GM12878 (cell line): ENCODE measurements at regions not wholly inside any gene's neighbourhood (a gene's known extent, or its start where the extent isn't known, plus 50 kb on each side); places are given as distances from the start of the nearest gene placed in this dataset.

ENCODE experiments used
- ATAC-seq: fragments of 200-7000 bp; cut with Tn5 transposase; 3 replicates; pipeline ENCODE4 v1.9.1; 2020; ENCODE audit warnings: mild to moderate bottlenecking, moderate library complexity
- BruUV-seq: library from RNA; stranded (reverse); fragments of 400-500 nt; replicated peaks from 2 replicates; lab custom pipeline; 2021; lab: Mats Ljungman, UMichigan
- CTCF ChIA-PET: fragments of 300-600 bp; sonication (Branson Sonifier 250); formaldehyde crosslinking; extraction: SDS; loops from one replicate; lab custom pipeline; 2021; ENCODE audit warnings: inconsistent platforms; lab: Yijun Ruan, JAX
- POLR2A ChIA-PET: fragments of 350-600 bp; formaldehyde crosslinking; extraction: SDS; loops from one replicate; lab custom pipeline; 2021; ENCODE audit warnings: inconsistent platforms; lab: Charles Lee
- RAD21 ChIA-PET: fragments of 300-600 bp; sonication (Branson Sonifier 250); formaldehyde crosslinking; loops from one replicate; lab custom pipeline; 2023; ENCODE audit warnings: antibody characterized with exemption; ENCODE audit not compliant: unreplicated experiment; lab: Charles Lee
- SMC1A ChIA-PET: fragments of 300-600 bp; sonication (Branson Sonifier 250); formaldehyde crosslinking; loops from one replicate; lab custom pipeline; 2023; ENCODE audit not compliant: unreplicated experiment, uncharacterized antibody; lab: Charles Lee
- DNase-seq: peaks from one replicate; pipeline ENCODE4 v3.0.0-alpha.2; 2011; ENCODE audit warnings: low read depth, low spot score
- FAIRE-seq: peaks from 3 replicates; lab custom pipeline; 2011; peaks lifted over from hg19 to GRCh38; lab: Jason Lieb, UNC
- H2AFZ ChIP-seq: 2 replicates; pipeline ENCODE4 v1.6.0; 2011; ENCODE audit warnings: low read depth, low read length, control low read depth; ENCODE audit not compliant: control insufficient read depth
- H3K27ac ChIP-seq: 2 replicates; pipeline ENCODE4 v1.5.1; 2011; ENCODE audit warnings: control low read depth; ENCODE audit not compliant: control insufficient read depth, insufficient read depth
- H3K27me3 ChIP-seq, 2 experiments: replicated peaks in 1 of 2; 2 replicates each; pipeline versions ENCODE4 v1.6.0 to v1.6.1; 2011; ENCODE audit warnings: low read length in 1 of 2; ENCODE audit not compliant: control insufficient read depth in 2 of 2, insufficient read depth in 2 of 2
- H3K36me3 ChIP-seq, 2 experiments: 2 replicates each; pipeline ENCODE4 v1.5.1; 2011; ENCODE audit warnings: low read length in 1 of 2; ENCODE audit not compliant: control insufficient read depth in 2 of 2, insufficient read depth in 2 of 2
- H3K4me1 ChIP-seq: 2 replicates; pipeline ENCODE4 v1.6.1; 2011; ENCODE audit warnings: mild to moderate bottlenecking, low read length, moderate library complexity, mixed read lengths; ENCODE audit not compliant: control insufficient read depth, insufficient read depth
- H3K4me2 ChIP-seq: 2 replicates; pipeline ENCODE4 v1.6.0; 2011; ENCODE audit warnings: control low read depth; ENCODE audit not compliant: control insufficient read depth, insufficient read depth
- H3K4me3 ChIP-seq: fragments of 200-600 bp; sonication (generic); 2 replicates; pipeline ENCODE4 v1.5.1; 2016
- H3K79me2 ChIP-seq: 2 replicates; pipeline ENCODE4 v1.6.0; 2011; ENCODE audit warnings: low read length; ENCODE audit not compliant: control insufficient read depth, insufficient read depth
- H3K9ac ChIP-seq: 2 replicates; pipeline ENCODE4 v1.8.0; 2011; ENCODE audit warnings: low read length, control low read depth, mixed read lengths; ENCODE audit not compliant: control insufficient read depth, insufficient read depth
- H3K9me3 ChIP-seq: replicated peaks from 3 replicates; pipeline ENCODE4 v1.5.1; 2011; ENCODE audit warnings: mild to moderate bottlenecking, low read length; ENCODE audit not compliant: control insufficient read depth, insufficient read depth
- H4K20me1 ChIP-seq: 2 replicates; pipeline ENCODE4 v1.6.0; 2011; ENCODE audit not compliant: control insufficient read depth, insufficient read depth
- ATF2 ChIP-seq: IDR thresholded peaks from 2 replicates; pipeline ENCODE4 v1.6.1; 2012; ENCODE audit warnings: low read length, inconsistent platforms
- BCL11A ChIP-seq: IDR thresholded peaks from 2 replicates; pipeline ENCODE4 v1.6.1; 2011; ENCODE audit warnings: low read depth, low read length
- CTCF ChIP-seq, 3 experiments: IDR thresholded peaks in 2 of 3; conservative IDR thresholded peaks in 1 of 3; 2 replicates each; pipeline ENCODE4 v1.5.1; 2011; ENCODE audit warnings: low read depth in 3 of 3, low read length in 3 of 3, mild to moderate bottlenecking in 3 of 3, control low read depth in 2 of 3, moderate library complexity in 2 of 3, inconsistent platforms in 1 of 3, mixed read lengths in 1 of 3; ENCODE audit not compliant: control insufficient read depth in 2 of 3, insufficient read depth in 1 of 3; ENCODE audit errors: extremely low read depth in 1 of 3
- IRF5 ChIP-seq: fragments of 450-650 bp; IDR thresholded peaks from 2 replicates; pipeline ENCODE4 v1.6.1; 2017; ENCODE audit warnings: borderline replicate concordance
- KDM1A ChIP-seq: fragments of 200-600 bp; sonication (generic); IDR thresholded peaks from 2 replicates; pipeline ENCODE4 v1.6.1; 2016; ENCODE audit warnings: borderline replicate concordance
- LARP7 ChIP-seq: fragments of 450-650 bp; IDR thresholded peaks from 2 replicates; pipeline ENCODE4 v1.6.1; 2017; ENCODE audit warnings: mild to moderate bottlenecking
- NFXL1 ChIP-seq: fragments of 450-650 bp; IDR thresholded peaks from 2 replicates; pipeline ENCODE4 v1.6.1; 2017; ENCODE audit warnings: antibody characterized with exemption, mild to moderate bottlenecking, borderline replicate concordance
- PRDM15 ChIP-seq: fragments of 450-650 bp; formaldehyde crosslinking; IDR thresholded peaks from 2 replicates; pipeline ENCODE4 v1.4.0; 2020; ENCODE audit warnings: mild to moderate bottlenecking, moderate library complexity
- RB1 ChIP-seq: fragments of 450-650 bp; formaldehyde crosslinking; IDR thresholded peaks from 2 replicates; pipeline ENCODE4 v1.6.1; 2017; ENCODE audit warnings: mild to moderate bottlenecking, borderline replicate concordance
- RELB ChIP-seq: fragments of 450-650 bp; IDR thresholded peaks from 2 replicates; pipeline ENCODE4 v1.6.1; 2017; ENCODE audit warnings: low read depth, mild to moderate bottlenecking, moderate library complexity
- WGBS: methylation state at CpG from one replicate; pipeline ENCODE4 v1.1.6; 2016; ENCODE audit warnings: low lambda C conversion rate; ENCODE audit not compliant: insufficient replicate concordance, insufficient coverage; ENCODE audit errors: missing lambda C conversion rate; 5-methylcytosine and 5-hydroxymethylcytosine counted together
- in situ Hi-C: fragments of 300-500 bp; cut with MboI; formaldehyde crosslinking; loops from 9 replicates; pipeline ENCODE4 v1.14.3; 2018; ENCODE audit warnings: mixed read lengths
- intact Hi-C: fragments of 100-400 bp; cut with micrococcal nuclease; formaldehyde crosslinking; loops from one replicate; pipeline ENCODE4 v1.14.2; 2022; ENCODE audit not compliant: unreplicated experiment

- BruUV-seq: no TSS peak
- ChIA-PET RAD21 (interaction anchor here (1.3 kb wide), 1 partner anchor 10 kb away, joined by 3 read pairs; no protein-coding TSS in a partner anchor), CTCF (interaction anchor here (1.5 kb wide), 1 partner anchor 12 kb away, joined by 9 read pairs; no protein-coding TSS in a partner anchor), POLR2A (no interaction called here), SMC1A (interaction anchor here (1.4 to 2.4 kb wide), 5 partner anchors 9 to 15 kb away, joined by 4 to 12 read pairs (median 4); no protein-coding TSS in a partner anchor)
- Histone ChIP-seq H3K4me3 (no peak overlapping the region), H3K36me3 (no peaks in the 10 kb centered on the region), H3K27ac (no peak overlapping the region), H3K4me1 (no peaks in the 10 kb centered on the region), H3K27me3 (no peaks in the 10 kb centered on the region), H3K79me2 (no peaks in the 10 kb centered on the region), H3K4me2 (no peak overlapping the region), H4K20me1 (no peaks in the 10 kb centered on the region), H3K9ac (no peak overlapping the region), H2AFZ (no peak overlapping the region), H3K9me3 (no peaks in the 10 kb centered on the region)
- in situ Hi-C loops: no loop called here
- no peak for DNase-seq
- intact Hi-C loops: no loop called here
- 0% methylated on average over 1 of the region's 1 CpG for WGBS
- FAIRE-seq: no peak
- ATAC-seq: no peak
- TF ChIP-seq PRDM15 (CRISPR knock-in tag) (no peak), BCL11A (no peak), IRF5 (no peak), RELB (no peak), ATF2 (no peak), NFXL1 (no peak), CTCF (IDR thresholded peaks at IDR 0.05 in 2 of 3, conservative IDR thresholded peaks at IDR 0.05 in 1 of 3; ENCODE audit: control insufficient read depth in 2 of 3, extremely low read depth in 1 of 3, insufficient read depth in 1 of 3, low read depth in 3 of 3, low read length in 3 of 3) (no peak), KDM1A (no peak), RB1 (no peak), LARP7 (no peak)
These were observed 319.1 kb upstream of the EMCN start for GRCh38 chr4:100836929-100837328.
